GM12864 (cell line): ENCODE measurements at regions not wholly inside any gene's neighbourhood (a gene's known extent, or its start where the extent isn't known, plus 50 kb on each side); places are given as distances from the start of the nearest gene placed in this dataset.

Source experiments
- DNase-seq: peaks from one replicate; pipeline ENCODE4 v3.0.0-alpha.2; 2011; ENCODE audit warnings: low read depth
- H3K4me3 ChIP-seq: 2 replicates; pipeline ENCODE4 v1.5.1; 2011; ENCODE audit warnings: mild to moderate bottlenecking, low read depth, low read length, control low read depth
- TF ChIP-seq, protein P1 (sequence below): IDR thresholded peaks from 2 replicates; pipeline ENCODE4 v1.5.1; 2011; ENCODE audit warnings: low read depth, mild to moderate bottlenecking, moderate library complexity, low read length, control low read depth, inconsistent platforms; ENCODE audit errors: missing control alignments

DNA sequence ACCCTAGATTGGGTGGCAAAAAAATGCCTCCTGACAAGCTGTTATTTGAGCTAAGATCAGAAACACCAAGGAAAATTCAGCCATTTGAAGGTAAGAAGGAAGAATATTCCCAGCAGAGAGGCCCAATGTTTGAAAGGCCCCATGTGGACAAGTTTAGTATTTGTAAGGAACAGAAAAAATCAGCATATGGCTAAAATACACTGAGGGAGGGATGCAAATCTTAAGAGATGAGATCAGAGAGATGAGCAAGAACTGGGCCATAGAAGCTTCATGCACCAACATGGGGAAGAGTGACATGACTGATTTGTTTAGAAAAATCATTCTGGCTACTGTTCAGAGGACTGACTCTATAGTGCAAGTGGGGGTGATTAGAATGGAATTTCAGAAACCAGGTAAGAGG lies 496.8 kb upstream of the SOX5 start:
- TF ChIP-seq, protein P1, sequence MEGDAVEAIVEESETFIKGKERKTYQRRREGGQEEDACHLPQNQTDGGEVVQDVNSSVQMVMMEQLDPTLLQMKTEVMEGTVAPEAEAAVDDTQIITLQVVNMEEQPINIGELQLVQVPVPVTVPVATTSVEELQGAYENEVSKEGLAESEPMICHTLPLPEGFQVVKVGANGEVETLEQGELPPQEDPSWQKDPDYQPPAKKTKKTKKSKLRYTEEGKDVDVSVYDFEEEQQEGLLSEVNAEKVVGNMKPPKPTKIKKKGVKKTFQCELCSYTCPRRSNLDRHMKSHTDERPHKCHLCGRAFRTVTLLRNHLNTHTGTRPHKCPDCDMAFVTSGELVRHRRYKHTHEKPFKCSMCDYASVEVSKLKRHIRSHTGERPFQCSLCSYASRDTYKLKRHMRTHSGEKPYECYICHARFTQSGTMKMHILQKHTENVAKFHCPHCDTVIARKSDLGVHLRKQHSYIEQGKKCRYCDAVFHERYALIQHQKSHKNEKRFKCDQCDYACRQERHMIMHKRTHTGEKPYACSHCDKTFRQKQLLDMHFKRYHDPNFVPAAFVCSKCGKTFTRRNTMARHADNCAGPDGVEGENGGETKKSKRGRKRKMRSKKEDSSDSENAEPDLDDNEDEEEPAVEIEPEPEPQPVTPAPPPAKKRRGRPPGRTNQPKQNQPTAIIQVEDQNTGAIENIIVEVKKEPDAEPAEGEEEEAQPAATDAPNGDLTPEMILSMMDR: no peak
- no peak for DNase-seq
- no peak overlapping the region for H3K4me3 ChIP-seq

DNA sequence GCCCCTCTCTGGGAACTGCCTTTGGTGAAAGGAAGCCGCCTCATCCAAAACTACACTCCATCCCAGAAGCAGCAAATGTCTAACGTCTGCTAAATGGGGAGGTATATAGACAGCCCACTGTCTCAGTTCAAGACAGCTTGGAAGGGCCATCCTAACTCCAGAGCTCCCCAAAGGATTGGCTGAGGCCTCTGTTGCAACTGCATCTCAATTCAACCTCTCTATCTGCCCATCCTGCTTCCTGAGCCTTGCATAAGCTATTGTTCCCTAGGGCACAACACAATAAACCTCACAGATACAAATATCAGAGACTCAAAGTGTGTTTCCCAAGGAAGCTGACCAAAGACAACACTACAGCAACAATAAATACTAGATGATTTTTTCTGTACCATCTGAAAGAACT lies 495.2 kb upstream of the SOX5 start:
- TF ChIP-seq, protein P1: no peak
- DNase-seq: no peak
- H3K4me3 ChIP-seq: no peak overlapping the region

DNA sequence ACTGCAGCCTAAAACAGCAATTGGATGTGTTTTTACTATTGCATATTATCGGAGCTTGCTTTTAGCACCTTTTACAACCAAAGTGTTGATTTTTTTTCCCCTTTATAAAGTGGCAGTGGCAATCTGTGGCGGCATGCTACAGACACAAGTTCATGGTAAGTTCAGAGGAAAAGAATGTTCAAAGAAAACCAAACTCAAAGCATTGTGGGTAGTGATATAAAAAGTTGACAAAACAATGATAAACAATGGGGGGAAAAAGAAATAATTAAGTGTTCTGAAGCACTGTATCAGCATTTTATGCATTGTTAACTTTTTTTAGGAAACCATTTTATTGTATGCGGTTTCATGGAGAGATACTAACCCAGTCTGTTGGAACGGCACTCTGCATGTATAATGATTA lies 492.0 kb upstream of the SOX5 start:
- TF ChIP-seq, protein P1: no peak
- no peak overlapping the region for H3K4me3 ChIP-seq
- no peak for DNase-seq

DNA sequence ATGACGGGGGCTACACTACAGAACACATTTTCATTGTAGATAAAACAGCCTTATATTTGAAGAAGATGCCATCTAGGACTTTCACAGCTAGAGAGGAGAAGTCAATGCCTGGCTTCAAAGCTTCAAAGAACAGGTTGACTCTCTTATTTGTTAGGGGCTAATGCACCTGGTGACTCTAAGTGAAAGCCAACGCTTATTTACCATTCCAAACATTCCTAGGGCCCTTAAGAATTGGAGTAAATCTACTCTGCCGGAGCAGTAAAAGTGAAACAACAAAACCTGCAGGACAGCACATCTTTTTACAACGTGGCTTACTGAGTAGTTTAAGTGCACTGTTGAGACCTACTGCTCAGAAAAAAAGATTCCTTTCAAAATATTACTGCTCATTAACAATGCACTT lies 487.2 kb upstream of the SOX5 start:
- TF ChIP-seq, protein P1: no peak
- no peak for DNase-seq
- H3K4me3 ChIP-seq: no peak overlapping the region

DNA sequence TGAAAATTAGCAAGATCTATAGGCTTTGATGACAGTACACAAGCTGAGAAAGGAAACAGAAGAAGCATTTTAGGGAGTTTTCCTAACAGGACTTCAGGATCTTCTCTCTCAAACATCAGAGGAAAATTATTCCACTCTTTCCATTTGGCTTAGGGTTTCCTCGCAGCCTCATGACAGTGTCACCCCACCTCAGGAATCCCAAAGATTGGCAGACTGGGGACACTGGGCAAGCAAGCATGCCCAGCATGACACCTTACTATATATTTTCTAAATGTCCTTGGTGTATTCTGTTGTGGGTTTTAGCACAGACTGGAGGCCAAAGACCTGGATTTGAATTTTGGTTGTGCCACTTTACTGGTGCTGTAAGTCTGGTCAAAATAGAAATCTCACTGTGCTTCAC lies 482.4 kb upstream of the SOX5 start:
- no peak overlapping the region for H3K4me3 ChIP-seq
- TF ChIP-seq, protein P1: no peak
- no peak for DNase-seq

DNA sequence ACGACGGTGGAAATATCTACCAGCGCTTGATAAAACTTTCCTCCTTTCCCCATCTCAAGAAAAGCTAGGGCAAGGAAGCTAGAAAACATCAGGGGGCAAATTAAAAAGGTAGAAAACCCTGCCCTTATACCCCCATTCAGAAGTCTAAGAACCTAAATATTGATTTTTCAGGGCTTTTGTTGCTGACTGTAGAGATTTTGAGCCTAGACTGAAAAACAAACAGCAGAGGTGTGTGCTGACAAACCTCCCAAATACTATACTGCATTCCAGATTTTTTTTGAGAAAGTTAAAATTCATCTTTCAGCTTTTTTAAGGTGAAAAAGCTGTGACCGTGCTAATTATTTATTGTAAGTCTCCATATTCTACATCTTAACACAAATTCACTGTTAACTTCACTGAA lies 478.3 kb upstream of the SOX5 start:
- H3K4me3 ChIP-seq: no peak overlapping the region
- TF ChIP-seq, protein P1: no peak
- no peak for DNase-seq

DNA sequence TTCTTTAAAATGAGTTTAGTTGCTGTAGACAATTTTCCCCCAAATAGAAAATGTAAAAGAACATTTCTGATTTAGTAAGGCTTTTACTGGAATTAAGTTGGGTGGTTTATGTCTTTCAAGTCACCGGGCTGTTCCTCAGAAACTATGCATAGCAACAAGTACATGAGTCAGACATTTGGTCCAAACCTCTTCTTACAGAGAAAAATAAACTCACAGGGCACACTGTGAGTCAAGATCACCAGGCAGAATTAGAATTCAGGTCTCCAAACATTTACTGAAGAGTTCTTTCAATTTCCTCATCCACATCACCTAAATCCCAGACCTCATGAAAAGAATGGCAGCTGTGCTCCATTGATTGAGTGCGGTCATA lies 476.1 kb upstream of the SOX5 start:
- TF ChIP-seq, protein P1: no peak
- DNase-seq: no peak

More for the DNA sequence above, 476.1 kb upstream of the SOX5 start:
- no peak overlapping the region for H3K4me3 ChIP-seq
